Skeletal muscle satellite cell (primary cell): ENCODE measurements at regions not wholly inside any gene's neighbourhood (a gene's known extent, or its start where the extent isn't known, plus 50 kb on each side); places are given as distances from the start of the nearest gene placed in this dataset.
"Not testable (repeated sequence)": the region's sequence is repeated elsewhere in the genome, so short reads cannot be mapped to it uniquely, and the experiment has no call there.

Experiments
- H3K27me3 ChIP-seq: 2 replicates; pipeline ENCODE4 v1.7.0; 2013; ENCODE audit warnings: low read length; ENCODE audit not compliant: control insufficient read depth, insufficient read depth
- H3K36me3 ChIP-seq: 2 replicates; pipeline ENCODE4 v1.7.0; 2013; ENCODE audit warnings: mild to moderate bottlenecking, control low read depth, low read length; ENCODE audit not compliant: insufficient read depth
- H3K4me1 ChIP-seq: 2 replicates; pipeline ENCODE4 v1.7.0; 2013; ENCODE audit warnings: low read length; ENCODE audit not compliant: control insufficient read depth, insufficient read depth
- H3K4me2 ChIP-seq: 2 replicates; pipeline ENCODE4 v1.7.0; 2013; ENCODE audit warnings: mild to moderate bottlenecking, low read length
- H3K4me3 ChIP-seq: 2 replicates; pipeline ENCODE4 v1.7.0; 2013; ENCODE audit warnings: low read length
- H3K9ac ChIP-seq: 2 replicates; pipeline ENCODE4 v1.7.0; 2013; ENCODE audit warnings: mild to moderate bottlenecking, low read depth, low read length, moderate library complexity
- H3K9me3 ChIP-seq: replicated peaks from 2 replicates; pipeline ENCODE4 v1.7.0; 2013; ENCODE audit warnings: mild to moderate bottlenecking, control low read depth, low read length

- H3K36me3 ChIP-seq, result no peaks in the 10 kb centered on the region
- H3K27me3 ChIP-seq, result no peaks in the 10 kb centered on the region
- no peak overlapping the region for H3K4me3 ChIP-seq
- no peaks in the 10 kb centered on the region for H3K9me3 ChIP-seq
- H3K9ac ChIP-seq, result no peak overlapping the region
- peaks cover 5% of the 10 kb centered on the region for H3K4me1 ChIP-seq
- H3K4me2 ChIP-seq, result no peak overlapping the region
Measured at GRCh38 chr10:36437367-36437766, 688.0 kb upstream of the ANKRD30A start.

- Histone ChIP-seq H3K36me3 (no peaks in the 10 kb centered on the region), H3K4me1 (no peaks in the 10 kb centered on the region), H3K9me3 (no peaks in the 10 kb centered on the region), H3K27me3 (no peaks in the 10 kb centered on the region), H3K4me2 (no peak overlapping the region), H3K9ac (no peak overlapping the region), H3K4me3 (no peak overlapping the region)
Measured at GRCh38 chr10:36428507-36428906, 696.9 kb upstream of the ANKRD30A start.

DNA sequence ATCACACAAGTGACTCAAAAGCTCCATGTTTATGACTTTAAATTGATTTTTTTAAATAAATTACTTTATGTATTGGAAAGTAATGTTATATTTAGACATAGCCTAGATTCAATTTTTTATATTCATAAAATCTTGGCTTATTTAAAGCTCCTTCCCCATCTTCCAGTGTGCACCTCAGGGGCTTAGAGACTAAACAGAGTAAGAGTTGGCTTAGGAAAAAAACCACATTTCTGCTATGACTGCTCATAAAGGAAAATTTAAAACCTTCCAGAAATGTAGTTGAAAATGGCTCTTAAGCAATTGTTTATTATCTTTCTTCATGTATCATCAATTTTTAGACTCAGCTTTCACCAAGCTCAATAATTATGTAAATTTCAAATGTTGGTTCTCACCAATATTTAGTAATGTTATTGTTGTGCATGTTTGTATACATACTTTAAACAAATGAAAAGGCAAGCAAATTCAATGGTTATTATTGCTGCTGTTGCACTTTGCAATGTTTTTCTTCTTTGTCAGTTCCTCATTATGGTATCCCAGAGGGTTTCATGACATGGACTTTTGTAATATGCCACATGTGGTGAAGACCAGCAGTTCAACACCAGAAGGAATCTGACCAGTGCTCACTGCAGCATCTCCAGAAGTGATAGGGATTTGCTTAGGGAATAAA, 700.1 kb upstream of the ANKRD30A start:
- no peak overlapping the region for H3K9ac ChIP-seq
- no peaks in the 10 kb centered on the region for H3K4me1 ChIP-seq
- no peaks in the 10 kb centered on the region for H3K9me3 ChIP-seq
- no peaks in the 10 kb centered on the region for H3K27me3 ChIP-seq
- H3K4me3 ChIP-seq, result no peak overlapping the region
- H3K4me2 ChIP-seq, result no peak overlapping the region
- H3K36me3 ChIP-seq, result no peaks in the 10 kb centered on the region

GRCh38 chr10:36424502-36424901, 700.9 kb upstream of the ANKRD30A start:
- no peak overlapping the region for H3K9ac ChIP-seq
- H3K36me3 ChIP-seq, result no peaks in the 10 kb centered on the region
- no peaks in the 10 kb centered on the region for H3K4me1 ChIP-seq
- H3K4me2 ChIP-seq, result no peak overlapping the region
- no peak overlapping the region for H3K4me3 ChIP-seq
- no peaks in the 10 kb centered on the region for H3K9me3 ChIP-seq
- no peaks in the 10 kb centered on the region for H3K27me3 ChIP-seq

- Histone ChIP-seq H3K27me3 (no peaks in the 10 kb centered on the region), H3K4me2 (no peak overlapping the region), H3K9me3 (no peaks in the 10 kb centered on the region), H3K9ac (no peak overlapping the region), H3K4me1 (no peaks in the 10 kb centered on the region), H3K36me3 (no peaks in the 10 kb centered on the region), H3K4me3 (no peak overlapping the region)
Measured at GRCh38 chr10:36423821-36424248, 701.6 kb upstream of the ANKRD30A start.

DNA sequence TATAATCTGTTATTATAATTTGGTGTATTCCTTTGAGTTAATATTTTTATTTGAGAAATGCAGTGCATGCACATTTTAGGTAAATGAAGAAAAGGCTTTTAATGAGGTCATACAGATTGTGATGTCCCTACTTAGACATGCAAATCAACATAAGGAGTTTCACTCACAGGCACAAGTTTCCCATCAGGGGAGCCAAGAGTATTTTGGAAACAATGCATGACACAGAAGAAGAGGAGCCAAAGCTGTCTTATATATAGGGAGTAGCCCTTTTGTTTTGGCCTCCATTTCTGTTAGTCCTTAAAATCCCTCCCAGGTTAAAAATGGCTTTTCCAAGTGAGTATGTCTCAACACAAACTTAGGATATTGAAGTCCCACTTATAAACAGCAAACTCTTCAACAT, 703.4 kb upstream of the ANKRD30A start:
- no peaks in the 10 kb centered on the region for H3K27me3 ChIP-seq
- no peaks in the 10 kb centered on the region for H3K4me1 ChIP-seq
- H3K4me3 ChIP-seq, result no peak overlapping the region
- no peak overlapping the region for H3K9ac ChIP-seq
- H3K36me3 ChIP-seq, result no peaks in the 10 kb centered on the region
- no peaks in the 10 kb centered on the region for H3K9me3 ChIP-seq
- no peak overlapping the region for H3K4me2 ChIP-seq

- Histone ChIP-seq H3K9me3 (no peaks in the 10 kb centered on the region), H3K4me2 (no peak overlapping the region), H3K9ac (no peak overlapping the region), H3K4me1 (no peaks in the 10 kb centered on the region), H3K36me3 (no peaks in the 10 kb centered on the region), H3K4me3 (no peak overlapping the region), H3K27me3 (no peaks in the 10 kb centered on the region)
Measured at GRCh38 chr10:36416513-36416912, 708.9 kb upstream of the ANKRD30A start.

DNA sequence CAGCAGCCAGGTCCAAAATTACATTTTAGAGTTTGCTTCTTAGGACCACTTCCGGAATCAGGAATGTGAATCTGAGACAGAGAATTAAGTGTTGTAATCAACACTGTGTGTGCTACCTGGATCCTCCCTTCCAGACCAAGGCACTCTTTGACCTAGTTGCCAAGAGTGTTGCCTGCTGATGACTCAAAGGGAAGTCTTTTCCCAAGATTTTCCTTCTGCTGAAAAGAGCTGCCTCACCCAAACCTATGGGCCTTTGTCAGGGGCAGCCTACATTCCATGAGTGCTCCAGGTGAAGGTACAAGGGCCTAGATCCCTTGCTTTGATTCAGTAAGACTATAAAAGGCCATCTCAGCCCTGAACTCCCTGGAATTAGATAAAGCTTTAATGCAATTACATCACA, 712.5 kb upstream of the ANKRD30A start:
- Histone ChIP-seq H3K9ac (no peak overlapping the region), H3K9me3 (no peaks in the 10 kb centered on the region), H3K27me3 (no peaks in the 10 kb centered on the region), H3K4me3 (no peak overlapping the region), H3K4me2 (no peak overlapping the region), H3K36me3 (no peaks in the 10 kb centered on the region), H3K4me1 (no peaks in the 10 kb centered on the region)

GRCh38 chr10:36400238-36400637, 725.2 kb upstream of the ANKRD30A start:
- H3K4me1 ChIP-seq, H3K9me3 ChIP-seq, H3K4me3 ChIP-seq, H3K9ac ChIP-seq, H3K36me3 ChIP-seq, H3K27me3 ChIP-seq, H3K4me2 ChIP-seq: not testable (repeated sequence)

GRCh38 chr10:36393801-36394200, 731.6 kb upstream of the ANKRD30A start:
- no peaks in the 10 kb centered on the region for H3K4me1 ChIP-seq
- H3K9me3 ChIP-seq, result no peaks in the 10 kb centered on the region
- H3K9ac ChIP-seq, result no peak overlapping the region
- no peak overlapping the region for H3K4me2 ChIP-seq
- H3K4me3 ChIP-seq, result no peak overlapping the region
- H3K27me3 ChIP-seq, result no peaks in the 10 kb centered on the region
- no peaks in the 10 kb centered on the region for H3K36me3 ChIP-seq

GRCh38 chr10:36391405-36391804, 734.0 kb upstream of the ANKRD30A start:
- Histone ChIP-seq H3K4me3 (no peak overlapping the region), H3K4me1 (no peaks in the 10 kb centered on the region), H3K9ac (no peak overlapping the region), H3K36me3 (no peaks in the 10 kb centered on the region), H3K27me3 (no peaks in the 10 kb centered on the region), H3K4me2 (no peak overlapping the region), H3K9me3 (no peaks in the 10 kb centered on the region)

DNA sequence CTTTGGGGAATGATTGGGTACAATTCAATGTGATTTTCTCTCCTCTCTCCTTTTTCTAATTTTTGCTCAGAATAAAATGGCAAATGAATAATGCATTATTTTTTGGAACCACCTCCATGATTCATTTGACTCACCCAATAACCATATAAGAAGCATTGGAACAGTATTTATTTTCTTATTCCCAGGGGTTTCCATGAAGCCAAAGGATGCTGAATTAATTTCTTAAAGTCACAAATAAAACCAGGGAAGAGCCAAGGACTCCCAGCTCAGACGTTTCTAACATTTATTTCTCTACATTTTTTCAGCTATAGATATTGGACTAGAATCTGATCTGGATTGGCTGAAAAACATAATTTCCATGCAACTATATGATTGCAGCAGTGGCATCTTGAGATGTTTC, 735.2 kb upstream of the ANKRD30A start:
- H3K9ac ChIP-seq, result no peak overlapping the region
- H3K9me3 ChIP-seq, result no peaks in the 10 kb centered on the region
- no peak overlapping the region for H3K4me3 ChIP-seq
- no peaks in the 10 kb centered on the region for H3K27me3 ChIP-seq
- H3K4me1 ChIP-seq, result no peaks in the 10 kb centered on the region
- H3K36me3 ChIP-seq, result no peaks in the 10 kb centered on the region
- no peak overlapping the region for H3K4me2 ChIP-seq
